HG03135 (cell line): ENCODE measurements at regions not wholly inside any gene's neighbourhood (a gene's known extent, or its start where the extent isn't known, plus 50 kb on each side); places are given as distances from the start of the nearest gene placed in this dataset.

Experiments
- ATAC-seq: cut with Tn5 transposase; IDR thresholded peaks from one replicate; pipeline ENCODE4 v1.9.1; 2021; ENCODE audit warnings: mild to moderate bottlenecking, moderate library complexity; ENCODE audit not compliant: unreplicated experiment

DNA sequence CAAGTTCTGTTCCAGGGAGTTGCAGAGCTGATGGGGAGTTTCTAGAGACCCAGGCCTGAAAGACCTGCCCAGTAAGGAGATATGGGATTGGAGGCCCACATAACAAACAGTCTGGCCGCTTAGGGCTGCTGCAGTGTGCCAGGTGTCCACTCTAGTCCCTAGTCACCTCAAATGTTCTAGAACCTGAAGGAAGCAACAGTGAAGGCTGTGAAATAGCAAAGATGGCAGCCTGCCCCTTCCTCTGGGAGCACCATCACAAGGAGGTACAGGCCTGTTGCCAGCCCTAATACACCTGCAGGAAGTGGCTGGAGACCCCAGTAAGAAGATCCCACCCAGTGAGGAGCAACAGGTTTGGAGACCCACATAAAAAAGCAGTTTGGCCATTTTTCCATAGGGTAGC, 783.8 kb upstream of the EDIL3 start:
- no peak for ATAC-seq

DNA sequence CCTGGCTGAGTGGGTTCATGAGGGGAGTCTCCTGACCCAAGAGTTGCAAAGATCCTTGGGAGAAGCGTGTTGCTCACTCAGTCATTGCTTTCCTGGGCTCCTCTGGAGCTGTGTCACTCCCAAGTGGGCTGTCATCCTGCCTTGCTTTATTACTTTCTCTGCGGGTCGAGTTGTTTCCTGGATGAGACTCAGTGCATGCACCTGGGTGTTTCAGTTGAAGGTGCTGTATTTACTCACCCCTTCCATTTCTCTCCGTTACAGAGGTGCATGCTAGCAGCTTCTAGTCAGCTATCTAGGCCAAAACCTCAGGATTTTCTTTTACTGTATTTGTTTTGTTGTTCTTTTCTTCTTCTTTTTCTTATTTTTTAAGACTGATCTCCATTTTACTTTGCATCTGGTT, 785.5 kb upstream of the EDIL3 start:
- ATAC-seq: no peak

DNA sequence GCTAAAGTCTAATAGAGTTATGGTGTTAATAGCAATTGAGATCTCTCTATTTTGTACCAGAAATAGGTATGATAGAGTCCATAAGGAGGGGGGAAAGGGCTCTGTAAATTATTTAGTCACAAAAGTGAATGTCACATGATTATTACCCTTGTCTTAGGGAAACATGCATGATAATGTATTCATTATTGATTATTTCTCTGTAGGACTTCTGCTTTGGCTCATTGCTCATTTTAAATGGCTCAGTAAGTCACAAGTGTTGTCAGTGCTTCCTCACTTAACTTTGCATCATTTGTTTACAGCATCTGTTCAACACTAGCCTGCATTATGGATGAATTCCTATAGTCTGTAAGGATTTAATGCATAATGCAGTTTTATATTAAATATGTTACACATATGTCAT, 788.8 kb upstream of the EDIL3 start:
- no peak for ATAC-seq

DNA sequence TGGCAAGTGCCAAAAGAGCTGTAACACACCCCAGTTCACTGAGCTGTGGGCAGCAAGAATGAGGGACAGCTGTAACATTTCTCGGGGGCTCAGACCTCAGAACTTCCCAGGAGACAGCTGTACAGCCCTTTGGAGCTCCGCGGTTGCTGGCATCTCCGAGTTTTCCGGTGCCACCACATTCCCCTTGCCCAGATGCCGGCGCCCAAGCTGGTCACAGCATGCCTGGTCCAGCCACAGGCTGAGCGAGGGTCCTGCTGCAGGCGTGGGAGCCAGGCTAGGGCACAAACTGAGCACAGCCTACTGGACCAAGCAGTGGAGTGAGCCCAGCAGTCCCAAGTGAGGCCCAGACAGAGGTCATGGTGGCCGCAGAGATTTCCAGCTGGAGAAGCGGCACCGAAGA, 797.7 kb upstream of the EDIL3 start:
- no peak for ATAC-seq

DNA sequence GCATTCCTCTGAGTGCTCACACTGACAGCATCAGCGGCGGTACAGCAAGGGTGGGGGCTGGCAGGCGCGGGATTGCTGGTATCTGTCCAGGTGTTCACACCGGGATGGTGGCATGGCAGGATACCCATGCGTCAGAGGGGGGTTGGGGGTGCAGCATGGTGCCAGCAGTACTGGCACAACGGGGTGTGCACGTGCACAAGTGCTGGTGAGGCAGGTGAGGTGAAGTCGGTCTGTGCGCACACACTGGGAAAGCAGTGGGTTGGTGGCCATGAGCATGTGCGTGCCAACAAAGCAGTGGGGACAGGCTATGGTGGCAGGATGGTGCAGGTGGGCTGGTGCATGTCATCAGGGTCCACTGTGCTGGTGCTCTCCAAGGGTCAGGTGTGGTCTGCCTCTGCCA, 819.6 kb upstream of the EDIL3 start:
- no peak for ATAC-seq

DNA sequence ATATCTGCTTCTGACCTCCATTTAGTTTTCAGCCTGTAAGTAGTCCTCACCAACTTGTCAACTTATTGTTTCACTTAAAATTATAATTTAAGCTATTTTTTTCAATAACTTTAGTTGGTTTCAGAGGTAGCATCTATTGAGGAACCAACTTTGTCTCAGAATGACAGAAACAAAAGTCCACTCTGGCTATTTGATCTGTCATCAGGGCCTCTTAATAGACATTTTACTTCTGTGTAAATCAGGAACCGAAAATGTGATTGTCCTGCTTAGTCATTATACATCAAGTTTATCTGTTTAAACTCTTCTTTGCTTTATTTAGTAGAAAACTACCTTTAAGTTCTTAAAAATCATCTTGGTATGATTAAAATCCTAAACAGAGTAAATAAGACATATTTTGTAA, 820.8 kb upstream of the EDIL3 start:
- no peak for ATAC-seq

DNA sequence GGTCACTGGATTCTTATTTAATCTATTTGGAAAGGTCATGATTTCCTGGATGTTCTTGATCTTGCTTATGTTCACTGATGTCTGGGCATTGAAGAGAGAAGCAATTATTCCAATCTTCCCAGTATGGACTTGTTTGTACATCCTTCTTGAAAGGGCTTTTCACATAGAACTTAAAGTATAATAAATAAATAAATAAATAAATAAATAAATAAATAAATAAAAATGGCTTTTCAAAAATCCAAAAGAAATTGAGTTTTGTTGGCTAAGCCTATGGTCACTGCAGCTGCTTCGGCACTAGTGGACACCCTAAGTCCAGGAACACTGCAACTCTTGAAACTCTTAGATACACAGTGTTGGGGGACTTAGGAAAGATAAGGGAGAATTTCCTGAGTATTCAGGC, 840.7 kb upstream of the EDIL3 start:
- ATAC-seq: no peak

DNA sequence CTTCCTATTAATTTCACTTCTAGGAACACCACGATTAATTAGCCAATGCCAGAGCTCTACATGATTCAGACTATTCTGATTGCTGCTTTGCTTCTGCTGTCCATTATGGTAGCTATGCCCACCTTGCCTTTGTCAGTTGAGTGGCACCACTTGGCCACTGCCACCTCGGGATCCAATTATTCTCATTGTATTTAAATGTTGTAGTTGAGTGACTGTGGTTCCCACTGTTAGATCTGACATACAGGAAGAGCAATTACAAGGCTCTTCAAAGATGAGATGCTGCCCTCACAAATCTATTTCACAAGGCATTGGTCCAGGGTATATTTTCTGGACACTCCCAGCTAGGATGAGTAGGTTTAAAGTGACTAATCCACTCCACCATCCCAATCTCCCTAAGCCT, 864.5 kb upstream of the EDIL3 start:
- no peak for ATAC-seq

DNA sequence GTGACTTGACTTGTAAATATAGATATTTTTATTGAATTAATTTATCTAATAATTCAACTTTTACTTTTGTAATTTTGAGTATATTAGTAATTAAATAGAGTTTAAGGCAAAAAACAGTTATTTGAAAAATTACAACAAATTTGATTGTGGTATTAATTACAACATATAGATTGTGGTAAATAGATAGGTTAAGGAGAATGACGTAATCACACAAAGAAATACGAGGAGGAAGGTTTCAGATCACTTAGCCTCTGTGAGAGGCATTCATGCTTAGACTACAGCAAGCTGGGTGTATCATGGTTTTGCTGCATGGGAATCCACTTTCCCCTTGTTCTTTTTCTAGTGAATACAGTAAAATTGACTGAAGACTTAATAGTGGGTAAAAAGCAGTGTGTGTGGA, 878.4 kb upstream of the EDIL3 start:
- no peak for ATAC-seq

DNA sequence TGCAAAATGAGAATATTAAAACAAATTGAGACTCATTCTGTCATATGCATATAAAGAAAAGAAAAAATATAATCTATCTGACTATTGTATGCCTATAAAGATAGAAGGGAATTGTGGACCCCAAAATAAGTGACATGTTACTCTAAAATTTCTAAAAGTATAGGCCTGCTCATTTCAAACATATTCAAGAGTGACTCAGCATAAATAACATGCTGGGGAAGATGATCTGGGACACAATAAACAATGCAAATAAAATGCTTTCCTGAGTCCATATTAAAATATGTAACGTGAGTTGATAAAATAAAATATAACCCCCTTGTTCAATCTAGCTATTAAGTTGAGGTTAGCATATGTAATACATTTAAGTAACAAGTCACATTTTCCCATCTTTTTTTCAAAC, 882.0 kb upstream of the EDIL3 start:
- ATAC-seq: no peak

DNA sequence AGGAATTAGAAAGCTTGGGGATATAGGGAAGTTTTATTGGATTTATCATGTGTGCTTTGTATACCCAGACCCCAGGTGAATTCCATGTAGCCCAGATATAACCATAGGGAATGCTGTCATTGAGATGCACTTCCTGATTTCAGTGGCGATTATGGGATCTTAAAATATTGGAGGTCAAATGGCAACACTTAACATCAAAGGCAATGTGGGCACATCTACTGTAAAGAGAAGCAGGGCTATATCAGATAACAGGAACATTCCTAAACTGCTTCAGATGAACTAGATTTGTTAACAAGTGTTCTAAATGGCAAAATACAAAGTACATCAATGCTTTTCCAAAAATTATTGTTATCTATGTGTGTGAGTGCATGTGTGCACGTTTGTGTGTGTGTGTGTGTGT, 883.5 kb upstream of the EDIL3 start:
- ATAC-seq: no peak

DNA sequence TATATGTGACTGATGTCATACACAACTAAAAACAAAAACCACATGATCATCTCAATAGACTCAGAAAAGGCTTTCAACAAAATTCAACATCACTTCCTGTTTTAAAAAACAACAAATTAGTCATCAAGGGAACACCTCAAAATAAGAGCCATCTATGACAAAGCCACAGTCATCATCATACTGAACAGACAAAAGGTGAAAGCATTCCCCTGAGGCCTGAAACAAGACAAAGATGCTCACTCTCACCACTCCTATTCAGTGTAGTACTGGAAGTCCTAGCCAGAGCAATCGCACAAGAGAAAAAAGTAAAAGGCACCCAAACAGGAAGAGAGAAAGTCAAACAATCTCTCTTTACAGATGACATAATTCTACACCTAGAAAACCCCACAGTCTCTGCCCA, 893.5 kb upstream of the EDIL3 start:
- ATAC-seq: peak; percentile 82

DNA sequence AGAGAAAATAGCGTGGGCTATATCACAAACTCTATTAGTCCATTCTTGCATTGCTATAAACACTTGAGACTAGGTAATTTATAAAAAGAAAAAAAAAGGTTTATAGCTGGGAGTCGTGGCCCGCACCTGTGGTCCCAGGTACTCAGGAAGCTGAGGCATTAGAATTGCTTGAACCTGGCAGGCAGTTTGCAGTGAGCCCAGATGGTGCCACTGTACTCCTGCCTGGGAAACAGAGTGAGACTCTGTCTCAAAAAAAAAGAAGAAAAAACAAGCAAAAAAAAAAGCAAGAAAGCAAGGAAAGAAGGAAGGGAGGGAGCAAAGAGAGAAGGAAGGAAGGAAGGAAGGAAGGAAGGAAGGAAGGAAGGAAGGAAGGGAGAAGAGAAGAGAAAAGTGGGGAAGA, 904.2 kb upstream of the EDIL3 start:
- no peak for ATAC-seq

DNA sequence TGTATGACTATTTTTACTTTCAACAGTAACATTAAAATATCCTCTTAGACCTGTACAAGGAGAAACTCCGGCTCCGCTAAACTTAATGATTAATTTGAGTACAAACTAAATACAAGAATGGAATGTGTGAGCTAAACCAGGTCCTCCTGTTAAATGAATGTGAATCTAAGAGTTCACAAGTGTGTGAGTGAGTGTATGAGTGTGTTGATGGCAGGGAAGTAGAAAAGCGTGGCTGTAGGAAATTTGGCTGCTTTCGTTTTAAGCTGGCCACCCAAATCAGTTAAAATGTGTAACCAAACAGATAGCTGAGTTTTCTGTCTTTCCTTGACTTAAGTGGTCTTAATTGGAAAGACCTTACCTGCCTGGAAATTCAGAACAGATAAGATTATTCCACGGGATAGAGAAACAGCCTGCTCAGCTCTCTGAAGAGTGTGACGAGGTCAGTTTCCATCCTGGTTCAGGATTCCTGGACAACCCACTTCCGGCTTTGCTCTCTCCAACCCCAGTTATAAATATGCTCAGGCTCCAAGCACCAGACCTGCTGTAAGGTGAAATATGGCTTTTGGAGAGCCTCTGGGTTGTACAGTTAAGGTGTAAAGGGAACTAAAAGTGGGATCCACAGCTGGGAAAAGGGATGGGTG, 908.6 kb upstream of the EDIL3 start:
- no peak for ATAC-seq

DNA sequence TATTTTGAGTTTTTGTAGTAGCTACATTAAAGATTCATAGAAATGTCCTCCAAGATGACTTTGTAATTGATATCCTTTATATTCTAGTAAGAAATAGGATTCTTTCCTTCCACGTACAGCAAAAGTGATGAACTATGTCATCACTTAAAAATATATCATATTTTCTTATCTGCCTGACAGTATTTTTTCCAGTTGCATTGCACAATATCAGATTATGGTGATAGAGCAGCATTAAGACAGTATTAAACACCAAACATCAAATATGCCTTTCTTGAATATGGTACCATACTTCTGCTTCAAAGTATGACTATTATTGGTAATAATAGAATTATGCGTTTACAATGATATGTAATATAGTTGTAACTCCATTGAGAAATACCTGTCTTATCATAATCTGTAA, 919.8 kb upstream of the EDIL3 start:
- ATAC-seq: no peak

DNA sequence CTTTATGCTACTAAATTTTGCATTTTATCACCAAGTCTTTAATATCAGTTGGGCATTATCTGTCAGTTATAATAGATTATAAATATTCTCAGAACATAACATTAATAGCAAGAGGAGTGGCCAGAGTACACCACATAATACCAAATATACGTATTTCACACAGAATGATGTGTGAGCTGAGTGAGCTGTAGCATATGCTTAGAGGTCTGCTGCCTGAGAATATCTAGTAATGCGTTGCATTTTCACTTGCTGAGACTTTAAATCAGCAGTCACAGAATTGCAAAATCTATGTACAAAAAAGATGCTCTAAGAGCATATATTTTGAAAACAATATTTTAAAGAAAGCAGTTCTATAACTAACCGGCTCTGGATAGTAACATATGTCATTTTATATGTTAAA, 921.1 kb upstream of the EDIL3 start:
- no peak for ATAC-seq

DNA sequence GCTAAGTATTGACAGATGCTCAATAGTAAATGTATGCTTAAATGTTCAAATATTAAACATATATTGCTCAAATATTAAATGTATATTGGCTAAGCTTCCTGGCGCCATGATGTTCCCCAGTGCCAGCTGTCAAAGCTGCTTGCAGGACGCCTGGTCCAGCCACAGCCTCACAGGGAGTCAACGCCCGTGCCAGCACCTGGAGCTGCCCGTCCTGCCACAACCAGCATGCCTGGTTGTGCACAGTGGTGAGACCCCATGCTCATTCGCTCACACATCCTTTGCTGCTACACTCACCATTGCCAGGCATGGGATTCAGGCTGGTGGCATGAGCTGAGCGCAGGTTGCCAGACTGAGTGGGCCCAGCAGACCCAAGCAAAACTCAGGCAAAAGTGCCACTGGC, 926.9 kb upstream of the EDIL3 start:
- ATAC-seq: no peak

DNA sequence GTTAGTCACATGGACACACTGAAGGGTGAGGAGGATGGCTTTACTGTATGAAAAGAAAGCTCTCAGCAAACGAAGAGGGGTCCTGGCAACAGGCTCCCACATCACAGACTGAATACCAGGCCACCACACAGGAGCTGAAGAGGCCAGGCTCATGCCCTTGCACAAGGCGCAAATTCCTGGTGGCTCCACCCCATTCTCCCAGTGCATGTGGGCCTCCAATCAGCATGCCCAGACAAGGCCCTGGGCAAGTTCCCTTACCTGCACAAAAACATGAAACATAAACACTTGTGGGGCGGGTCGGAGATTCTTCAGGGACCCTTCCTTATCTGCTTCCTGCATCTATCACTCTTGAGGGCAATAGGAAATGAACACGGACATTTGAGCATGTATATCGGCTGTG, 935.8 kb upstream of the EDIL3 start:
- no peak for ATAC-seq

DNA sequence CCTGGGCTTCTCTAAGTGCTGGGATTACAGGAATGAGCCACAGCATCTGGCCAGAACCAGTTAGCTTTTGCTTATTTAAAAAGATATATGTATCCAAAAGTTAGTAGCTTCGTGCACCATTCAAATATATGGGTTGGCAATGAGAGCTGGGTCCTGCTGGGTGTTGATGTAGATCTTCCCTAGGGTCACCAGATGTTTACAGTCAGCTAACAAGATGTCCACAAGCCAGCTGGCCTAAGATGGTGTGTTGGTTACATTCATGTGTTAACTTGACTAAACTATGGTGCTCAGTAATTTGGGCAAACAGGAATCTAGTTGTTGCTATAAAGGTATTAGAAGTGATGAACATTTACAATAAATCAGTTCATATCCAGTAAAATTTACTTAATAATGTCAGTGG, 948.6 kb upstream of the EDIL3 start:
- ATAC-seq: no peak

DNA sequence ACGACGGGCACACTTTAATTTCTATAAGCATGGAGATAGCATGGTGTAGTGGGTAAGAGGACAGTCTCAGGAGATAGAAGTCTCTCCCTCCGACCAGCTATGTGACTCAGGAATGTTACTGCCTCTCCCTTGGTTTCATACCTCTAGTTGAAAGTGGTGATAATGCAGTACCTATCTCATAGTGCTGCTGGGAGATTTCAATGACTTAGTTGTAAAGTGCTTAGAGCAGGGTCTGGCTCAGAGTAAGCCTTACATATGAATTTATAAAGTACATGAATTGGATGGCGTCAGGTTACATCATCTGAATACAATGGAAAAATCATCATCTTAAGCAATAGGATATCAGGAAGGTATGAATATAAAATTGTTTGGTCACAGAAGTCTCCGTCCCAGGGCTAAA, 952.8 kb upstream of the EDIL3 start:
- no peak for ATAC-seq

DNA sequence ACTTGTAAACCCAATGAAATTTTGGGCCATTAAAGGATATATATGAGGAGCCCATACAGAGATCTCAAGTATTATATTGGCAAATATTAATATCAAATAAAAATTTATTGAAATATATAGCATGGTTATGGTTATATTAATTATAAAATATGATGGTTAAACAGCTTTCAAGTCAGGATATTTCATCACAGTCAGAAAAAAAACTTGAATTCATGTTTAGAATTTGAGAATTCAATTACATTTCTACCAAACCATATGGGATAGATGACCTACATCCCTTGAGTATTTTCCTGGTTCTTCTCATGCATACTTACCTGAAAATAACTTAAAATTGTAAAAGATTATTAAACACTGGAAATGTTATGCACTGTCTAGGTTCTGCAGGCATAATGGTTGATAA, 956.1 kb upstream of the EDIL3 start:
- no peak for ATAC-seq

DNA sequence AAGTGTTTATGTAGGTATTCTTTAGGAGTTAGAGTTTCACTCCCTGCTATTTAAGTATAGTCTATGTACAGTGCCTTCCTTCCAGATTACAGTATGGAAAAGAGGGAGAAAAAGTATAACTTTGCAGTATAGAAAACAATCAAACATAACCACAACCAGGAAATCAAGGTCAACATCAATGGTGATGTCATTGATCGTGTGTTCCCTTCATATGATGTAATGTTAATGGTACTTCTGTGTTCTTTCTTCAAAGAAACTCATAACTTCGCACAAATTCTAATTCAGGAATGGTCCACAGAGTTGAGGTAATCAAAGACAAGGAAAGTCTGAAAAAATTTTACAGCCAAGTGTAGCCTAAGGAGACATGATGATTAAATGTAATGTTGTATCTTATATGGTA, 961.1 kb upstream of the EDIL3 start:
- ATAC-seq: no peak

DNA sequence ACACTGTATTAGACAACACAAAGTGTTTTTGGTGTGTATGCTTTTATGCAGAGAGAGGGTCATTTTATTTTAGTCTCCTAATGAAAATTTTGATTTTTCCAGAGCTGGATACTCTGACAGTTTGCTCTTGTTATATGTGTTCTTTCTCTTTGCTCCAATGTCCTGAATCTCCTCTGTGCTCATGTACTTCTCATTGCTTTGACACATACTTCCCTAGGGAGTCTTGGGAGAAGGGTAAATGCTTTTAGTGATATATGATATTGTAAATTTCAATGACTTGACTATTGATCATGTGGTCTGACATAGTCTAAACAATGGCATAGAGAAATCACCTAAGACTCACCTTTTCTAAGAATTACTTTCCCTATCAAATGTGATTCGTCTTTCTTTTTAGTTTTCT, 972.6 kb upstream of the EDIL3 start:
- no peak for ATAC-seq

DNA sequence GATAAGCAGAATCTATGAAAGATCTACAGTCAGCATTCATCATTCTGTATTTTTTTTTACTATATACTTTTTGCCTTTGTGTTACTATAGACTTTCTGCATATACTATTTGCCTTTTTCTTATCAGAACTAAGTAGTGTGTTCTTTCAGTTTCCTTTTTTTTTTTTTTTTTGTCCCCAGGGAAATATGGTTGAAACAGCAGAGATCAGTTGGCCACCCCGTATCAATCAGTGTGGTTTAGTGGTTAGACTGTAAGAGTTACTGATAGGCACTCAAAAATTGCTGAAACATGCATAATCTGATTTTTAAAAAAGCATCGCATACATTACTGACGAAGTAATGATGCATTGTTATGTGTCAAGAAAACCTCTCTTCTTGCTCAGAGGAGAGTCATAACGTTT, 990.8 kb upstream of the EDIL3 start:
- ATAC-seq: no peak
